ENCODE measurements at regions not wholly inside any gene's neighbourhood (a gene's known extent, or its start where the extent isn't known, plus 50 kb on each side); places are given as distances from the start of the nearest gene placed in this dataset.
"Not testable (repeated sequence)": the region's sequence is repeated elsewhere in the genome, so short reads cannot be mapped to it uniquely, and the experiment has no call there.

DNA sequence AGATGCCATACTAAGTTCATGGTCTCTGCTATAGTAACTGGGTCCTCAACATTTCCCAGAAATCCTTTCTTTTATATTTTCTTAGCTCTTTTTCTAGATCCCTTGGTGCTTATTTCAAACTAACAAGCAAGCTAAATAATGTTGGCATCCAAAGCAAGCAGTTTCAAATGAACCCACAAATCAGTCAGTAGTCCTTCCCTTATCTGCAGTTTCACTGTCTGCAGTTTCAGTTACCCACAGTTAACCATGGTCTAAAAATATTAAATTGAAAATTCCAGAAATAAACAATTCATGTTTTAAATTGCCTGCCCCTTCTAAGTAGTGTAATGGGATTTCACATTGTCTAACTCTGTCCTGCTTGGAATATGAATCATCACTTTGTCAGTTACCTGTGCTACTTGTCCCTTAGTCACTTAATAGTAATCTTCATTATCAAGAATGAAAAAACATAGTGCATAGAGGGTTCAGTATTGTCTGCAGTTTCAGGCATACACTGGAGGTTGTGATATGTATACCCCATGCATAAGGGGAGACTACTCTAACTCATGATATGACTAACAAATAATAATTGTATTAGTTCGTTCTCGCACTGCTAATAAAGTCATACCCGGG is 633.7 kb downstream of the MECOM start:
- DNase-seq, result no peak

DNA sequence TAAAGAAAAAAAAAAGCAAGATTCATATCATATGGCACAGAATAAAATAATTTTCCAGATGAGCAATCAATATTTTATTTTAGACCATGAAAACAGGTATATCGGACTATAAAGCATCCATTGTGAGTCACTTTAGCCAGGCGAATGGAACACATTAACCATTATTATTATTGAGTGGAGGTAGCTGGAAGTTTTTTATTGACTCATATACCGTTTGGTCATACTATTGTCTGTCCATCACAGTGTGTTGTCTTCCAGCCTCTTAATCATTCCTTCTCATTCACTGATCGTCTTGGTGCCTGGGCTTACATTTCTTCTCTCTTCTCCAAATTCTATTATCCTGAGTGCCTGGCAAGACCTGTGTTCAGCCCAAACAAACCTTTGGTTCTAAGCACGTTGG is 634.8 kb downstream of the MECOM start:
- no peak for DNase-seq

DNA sequence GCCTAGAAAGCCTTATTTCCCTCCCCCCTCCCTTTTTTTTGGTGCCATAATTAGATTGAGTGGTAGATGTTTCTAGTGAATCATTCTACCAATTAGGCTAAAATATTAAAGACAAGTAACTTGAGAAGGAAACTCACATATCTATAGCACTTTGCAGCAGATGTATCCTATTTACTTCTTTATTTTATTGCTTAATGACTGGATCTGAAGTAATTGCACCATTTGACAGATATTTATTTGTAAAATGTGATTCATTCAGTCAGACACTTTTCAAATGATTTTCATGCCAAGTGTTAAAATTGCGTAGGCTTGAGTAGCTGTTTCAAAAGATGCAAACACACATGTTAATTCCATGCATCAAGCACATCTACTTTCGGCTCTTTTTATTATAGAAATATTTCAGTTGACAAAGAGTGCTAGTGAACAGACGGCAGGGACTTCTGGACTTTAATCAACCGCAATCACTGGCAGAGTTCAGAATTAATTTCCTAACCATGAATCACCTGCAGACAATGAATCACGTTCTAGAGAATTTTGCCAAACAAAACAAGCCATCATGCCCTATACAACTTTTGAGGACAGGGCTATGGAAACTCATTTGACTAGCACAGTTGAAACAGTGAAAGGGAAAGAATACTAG is 636.8 kb downstream of the MECOM start:
- DNase-seq, result no peak

DNA sequence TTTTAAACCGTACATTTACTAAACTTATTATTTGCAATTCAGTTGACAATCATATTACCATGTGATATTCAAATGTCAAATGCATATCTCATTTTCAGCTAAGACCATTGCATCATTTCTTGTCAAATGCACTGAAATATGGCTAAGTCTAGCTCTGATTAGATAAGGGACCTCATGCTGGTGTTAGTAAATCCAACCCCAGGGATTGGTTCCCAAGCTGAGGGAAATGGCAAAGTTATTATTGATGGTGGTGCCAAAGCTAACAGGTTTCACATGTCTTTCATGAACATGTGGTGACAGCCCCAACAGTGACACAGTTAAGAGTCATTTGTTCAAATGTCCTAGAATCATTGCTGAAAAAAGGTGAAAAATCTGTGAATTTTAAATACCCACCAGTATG is 641.1 kb downstream of the MECOM start:
- no peak for DNase-seq

DNA sequence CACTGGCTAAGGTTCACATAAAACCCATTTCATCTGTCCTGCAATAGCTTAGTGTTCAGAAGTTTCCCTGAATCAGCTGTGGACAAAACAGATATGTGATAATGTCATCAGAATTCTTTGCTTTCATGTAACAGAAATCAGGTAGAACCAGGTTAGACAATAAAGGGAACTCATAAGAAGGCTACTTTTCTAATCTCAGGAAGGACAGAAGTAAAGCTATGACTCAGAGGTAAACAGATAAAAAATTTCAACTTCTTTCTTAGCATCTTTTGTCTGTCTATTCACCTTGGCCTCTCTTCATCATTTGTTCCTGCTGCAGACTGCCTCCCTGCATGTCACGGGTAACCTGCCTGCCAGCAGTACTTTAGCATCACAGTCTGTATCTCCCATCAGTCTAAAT is 643.1 kb downstream of the MECOM start:
- no peak for DNase-seq

DNA sequence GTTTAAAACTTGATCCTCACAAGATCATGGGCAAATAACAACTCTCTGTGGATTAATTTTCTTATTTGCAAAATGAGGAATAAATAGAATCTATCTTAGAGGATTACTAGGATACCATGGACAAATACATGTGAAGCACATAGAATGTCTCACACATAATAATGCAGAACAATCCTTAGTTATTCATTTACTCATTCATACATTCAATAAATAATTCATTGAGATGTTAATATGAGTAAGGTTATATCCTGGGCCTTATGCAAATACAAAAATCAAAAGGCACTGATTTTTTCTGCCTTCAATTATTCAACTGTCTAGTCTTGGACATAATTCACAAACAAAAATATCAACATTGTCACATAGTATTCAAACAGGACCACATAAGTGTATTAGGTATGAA is 654.1 kb downstream of the MECOM start:
- DNase-seq, result no peak

DNA sequence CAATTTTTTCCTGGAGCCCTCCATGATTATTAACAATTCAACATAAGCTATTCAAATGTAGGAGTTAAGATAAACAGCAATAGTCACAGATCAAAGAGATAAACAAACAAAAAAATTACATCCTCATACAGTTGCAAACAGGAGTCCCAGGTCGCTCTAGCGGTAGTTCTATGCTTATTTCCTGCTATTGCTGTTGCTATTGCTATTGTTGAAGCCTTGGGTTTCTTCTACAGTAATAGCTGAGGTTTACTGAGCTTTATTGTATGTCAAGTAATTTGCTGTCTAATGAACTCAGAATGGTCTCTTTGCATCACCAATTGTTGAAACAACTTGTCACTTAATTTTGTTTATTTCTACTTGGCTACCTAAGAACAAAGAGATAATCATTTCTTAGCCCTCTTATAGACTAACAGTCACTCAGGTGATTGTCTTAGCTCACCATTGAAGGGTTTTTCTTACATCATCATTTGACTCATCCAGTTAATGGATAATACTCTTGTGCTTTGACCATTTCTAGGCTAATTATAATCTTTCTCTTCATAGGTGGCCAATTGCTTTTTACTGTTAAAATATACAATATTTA is 654.6 kb downstream of the MECOM start:
- DNase-seq, result no peak

DNA sequence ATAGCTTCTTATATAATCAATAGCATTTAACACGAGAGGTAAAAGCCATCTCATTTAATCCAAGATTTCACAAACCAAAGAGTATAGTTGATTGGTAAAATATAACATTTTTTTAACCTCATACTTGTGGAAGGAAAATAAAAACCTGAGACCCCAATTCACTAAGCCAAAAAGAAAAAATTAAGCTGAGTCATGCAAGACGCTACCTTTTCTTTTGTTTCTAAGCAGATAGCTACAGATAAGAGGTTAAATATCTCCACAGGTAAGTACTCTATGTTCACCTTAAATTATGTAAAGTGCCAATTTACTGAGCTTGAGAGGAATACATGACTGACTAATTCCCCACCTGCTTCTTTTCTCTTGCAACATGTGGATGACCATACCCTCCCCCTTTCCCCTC is 656.4 kb downstream of the MECOM start:
- no peak for DNase-seq

DNA sequence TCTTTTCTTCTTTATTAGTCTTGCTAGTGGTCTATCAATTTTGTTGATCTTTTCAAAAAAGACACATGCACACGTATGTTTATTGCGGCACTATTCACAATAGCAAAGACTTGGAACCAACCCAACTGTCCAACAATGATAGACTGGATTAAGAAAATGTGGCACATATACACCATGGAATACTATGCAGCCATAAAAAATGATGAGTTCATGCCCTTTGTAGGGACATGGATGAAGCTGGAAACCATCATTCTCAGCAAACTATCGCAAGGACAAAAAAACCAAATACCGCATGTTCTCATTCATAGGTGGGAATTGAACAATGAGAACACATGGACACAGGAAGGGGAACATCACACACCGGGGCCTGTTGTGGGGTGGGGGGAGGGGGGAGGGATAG is 657.1 kb downstream of the MECOM start:
- DNase-seq, result not testable (repeated sequence)

DNA sequence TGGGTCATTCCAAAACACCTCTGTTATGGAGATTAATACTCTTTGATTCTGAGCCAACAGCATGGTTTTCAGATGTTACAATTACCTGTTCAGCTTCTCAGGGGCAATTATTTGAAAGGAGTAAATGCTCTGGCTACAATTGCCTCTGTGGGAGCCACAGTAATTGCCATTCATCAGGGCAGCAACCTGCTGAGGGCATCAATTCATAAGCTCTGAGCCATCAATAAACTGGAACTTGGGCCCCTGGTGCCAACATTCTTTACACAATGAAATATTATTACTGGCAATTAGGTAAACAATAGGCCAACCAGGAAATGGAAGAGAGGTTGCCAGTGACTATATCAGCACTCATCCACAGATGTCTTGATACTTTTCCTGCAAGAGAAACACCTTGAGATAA is 660.8 kb downstream of the MECOM start:
- DNase-seq, result peak; percentile 50

DNA sequence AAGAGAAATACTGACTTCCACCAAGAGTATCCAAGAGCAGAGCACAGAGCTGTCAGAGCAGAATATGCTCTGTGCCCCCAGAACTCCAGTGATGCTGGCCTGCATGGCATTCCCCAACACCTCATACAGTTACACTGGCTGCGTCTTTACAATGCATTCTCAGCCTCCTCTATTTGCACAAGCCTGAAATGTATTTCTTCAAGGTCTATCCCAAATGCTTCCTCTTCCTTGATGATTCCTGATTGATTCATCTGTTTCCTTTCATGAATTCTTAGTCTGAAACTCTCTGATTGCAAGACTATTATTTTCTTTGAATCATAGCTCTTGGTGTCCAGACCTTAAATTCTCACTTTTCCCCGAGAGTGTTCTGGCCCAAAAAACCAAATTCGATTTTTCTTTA is 664.7 kb downstream of the MECOM start:
- DNase-seq, result no peak

DNA sequence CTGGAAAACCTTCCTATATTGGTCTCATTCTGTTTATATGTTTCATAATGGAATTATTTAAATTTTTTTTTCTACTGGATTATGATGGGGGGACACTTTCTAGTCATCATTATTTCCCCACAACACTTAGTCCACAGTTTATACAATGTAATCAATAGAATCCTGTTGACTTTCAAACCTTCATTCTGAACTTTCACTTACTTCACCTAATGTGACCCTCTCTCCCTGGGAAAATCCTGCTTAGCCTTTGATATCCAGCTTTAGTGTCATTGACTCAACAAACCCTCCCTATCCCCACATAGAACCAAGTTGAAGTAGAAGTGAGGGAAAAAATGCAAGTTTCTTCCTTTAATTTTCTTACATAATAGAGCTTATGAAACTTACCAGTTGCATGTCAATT is 666.0 kb downstream of the MECOM start:
- DNase-seq, result no peak

DNA sequence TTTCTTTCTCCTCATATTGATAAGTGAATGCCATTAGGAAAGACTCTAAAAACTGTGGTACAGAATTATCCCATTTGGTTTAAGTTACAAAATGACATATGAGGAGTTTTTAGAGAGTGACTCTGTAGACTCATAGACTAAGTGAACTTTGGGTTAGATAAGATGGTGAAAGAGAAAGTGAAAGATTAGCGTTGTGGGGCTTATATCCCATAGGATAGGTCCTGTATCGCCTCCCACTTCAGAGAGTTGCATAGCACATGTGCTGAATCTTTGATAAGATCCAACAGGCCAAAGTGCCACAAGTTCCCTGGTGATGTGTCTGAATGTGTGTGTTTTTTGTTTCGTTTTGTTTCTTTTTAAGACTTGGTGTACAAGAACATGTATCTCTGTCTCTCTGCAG is 666.9 kb downstream of the MECOM start:
- no peak for DNase-seq

DNA sequence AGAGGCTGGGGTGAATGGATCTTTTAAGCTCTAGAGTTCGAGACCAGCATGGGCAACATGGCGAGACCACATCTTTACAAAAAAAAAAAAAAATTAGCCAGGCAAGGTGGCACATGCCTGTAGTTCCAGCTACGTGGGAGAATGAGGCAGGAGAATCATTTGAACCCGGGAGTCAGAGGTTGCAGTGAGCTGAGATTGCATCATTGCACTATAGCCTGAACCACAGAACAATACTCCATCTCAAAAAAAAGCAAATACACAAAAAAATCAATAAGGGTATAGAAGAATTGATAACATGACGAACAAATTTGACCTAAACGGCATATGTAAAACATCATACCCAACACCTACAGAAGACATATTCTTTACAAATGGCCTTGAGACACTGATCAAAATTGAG is 668.4 kb downstream of the MECOM start:
- DNase-seq, result no peak

DNA sequence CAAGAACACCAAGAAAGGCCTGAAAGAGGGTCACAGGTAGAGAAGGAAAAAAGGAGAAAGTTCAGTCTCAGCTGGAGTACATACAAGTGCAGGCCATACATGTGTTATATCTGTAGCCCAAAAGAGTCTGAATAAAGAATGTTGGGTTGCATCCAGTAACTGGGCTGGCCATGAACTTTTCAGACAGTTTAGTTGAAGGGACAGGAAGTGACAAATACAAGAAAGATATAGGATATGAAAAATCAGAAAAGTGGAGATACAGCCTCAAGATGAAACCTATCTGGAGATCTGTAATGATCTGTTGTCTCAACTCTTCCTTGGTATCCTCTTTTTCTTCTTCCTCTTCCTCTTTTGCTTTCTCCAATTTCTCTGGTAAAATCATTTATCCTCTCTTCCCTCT is 671.7 kb downstream of the MECOM start:
- DNase-seq, result no peak

DNA sequence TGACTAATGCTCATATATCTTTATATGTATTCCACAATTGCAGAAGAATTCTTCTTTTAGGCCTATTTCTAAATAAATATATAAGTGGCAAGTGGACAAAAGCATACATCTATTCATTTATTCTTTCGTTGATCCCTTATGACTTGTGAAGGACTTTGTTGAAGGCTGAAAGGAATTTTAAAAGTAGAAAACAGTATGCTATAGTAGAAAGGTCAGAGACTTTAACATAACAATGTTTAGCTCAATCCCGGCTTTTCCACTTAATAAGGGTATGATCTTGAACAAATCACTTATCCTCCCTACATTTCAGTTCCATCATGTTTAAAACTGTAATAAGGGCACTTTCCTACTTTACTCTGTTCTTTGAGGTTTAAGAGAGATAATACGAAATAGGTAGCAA is 672.9 kb downstream of the MECOM start:
- no peak for DNase-seq

DNA sequence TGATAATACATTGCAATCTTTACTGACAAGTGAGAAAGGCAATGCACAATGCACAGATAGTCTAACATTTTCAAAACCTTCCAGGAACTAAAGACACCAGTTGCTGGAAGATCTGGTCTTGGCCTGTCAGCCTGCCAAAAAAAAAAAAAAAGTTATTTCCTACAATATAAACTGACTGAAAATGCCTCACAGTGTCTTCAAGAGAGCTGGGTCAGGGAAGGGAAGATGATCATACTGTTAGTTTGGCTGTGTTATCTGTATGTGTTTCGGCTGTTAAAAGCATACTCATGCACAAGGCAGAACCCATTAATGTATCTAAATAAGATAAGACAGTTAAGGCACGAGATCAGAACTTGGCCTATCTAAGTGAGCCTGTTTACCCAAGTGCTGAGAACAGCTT is 673.4 kb downstream of the MECOM start:
- no peak for DNase-seq

DNA sequence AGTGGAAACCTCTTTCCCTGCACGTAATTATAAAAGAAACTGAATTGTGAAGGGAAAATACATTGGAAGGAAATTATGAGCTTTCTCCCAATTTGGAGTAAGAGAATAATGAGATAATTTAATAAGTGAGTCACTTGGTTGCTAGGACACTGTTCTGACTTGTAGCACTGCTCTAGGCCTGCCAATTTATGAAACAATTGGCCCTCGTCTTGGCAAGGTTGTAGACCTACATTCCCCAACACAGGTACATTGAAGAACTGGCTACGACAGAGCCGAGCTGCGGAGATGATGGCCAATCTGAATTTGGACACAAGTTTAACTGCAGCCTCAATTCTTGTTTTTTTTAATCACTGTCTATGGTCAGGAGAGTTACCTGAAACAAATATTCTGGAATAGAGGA is 674.1 kb downstream of the MECOM start:
- no peak for DNase-seq

DNA sequence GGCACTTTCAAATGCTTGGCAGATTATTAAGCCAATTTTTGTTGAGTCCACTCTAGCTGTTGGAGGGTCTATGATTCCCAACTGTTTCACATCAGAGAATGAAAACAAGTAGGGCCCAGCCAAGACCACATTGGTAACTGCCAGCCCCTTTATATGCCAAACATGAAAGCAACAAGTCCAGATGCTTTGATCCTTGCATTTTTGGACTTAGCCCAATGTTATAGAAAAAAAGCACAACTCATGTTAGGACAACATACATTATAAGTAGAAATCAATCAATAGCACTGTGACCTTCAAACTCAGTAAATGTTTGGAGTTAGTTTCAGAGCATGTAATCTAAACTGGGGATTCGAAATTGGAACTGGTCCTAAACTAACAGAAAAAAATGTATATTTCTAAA is 674.7 kb downstream of the MECOM start:
- DNase-seq, result no peak

DNA sequence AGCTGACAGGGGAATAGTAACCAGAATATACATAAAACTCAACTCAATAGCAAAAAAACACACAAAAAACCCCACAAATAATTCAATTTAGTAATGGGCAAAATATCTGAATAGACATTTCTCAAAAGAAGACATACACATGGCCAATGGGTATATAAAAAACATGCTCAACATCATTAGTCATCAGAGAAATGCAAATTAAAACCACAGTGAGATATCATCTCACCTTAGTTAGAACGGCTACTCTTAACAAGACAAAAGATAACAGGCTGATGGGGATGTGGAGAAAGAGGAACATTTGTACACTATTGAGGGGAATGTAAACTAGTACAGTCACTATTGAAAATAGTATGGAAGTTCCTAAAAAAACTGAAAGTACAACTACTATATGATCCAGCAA is 678.6 kb downstream of the MECOM start:
- no peak for DNase-seq

DNA sequence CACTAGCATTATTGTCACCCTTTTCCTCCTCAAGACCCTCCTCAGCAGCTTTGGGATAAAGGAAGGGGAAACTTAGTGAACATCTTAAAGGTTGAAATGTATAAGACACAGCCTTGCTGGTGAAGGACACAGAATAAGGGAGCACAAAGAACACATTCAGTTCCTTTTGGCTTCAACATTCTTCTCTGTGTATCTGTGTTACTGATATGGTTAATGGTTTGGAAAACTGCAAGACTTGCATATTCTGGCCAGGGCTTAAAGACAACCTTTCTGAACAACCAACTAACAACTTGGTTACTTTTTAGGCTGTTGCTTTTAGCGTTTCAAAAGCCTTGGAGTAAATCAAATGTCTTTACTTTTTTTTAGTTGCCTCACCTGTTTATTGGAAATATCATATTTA is 680.5 kb downstream of the MECOM start:
- no peak for DNase-seq

DNA sequence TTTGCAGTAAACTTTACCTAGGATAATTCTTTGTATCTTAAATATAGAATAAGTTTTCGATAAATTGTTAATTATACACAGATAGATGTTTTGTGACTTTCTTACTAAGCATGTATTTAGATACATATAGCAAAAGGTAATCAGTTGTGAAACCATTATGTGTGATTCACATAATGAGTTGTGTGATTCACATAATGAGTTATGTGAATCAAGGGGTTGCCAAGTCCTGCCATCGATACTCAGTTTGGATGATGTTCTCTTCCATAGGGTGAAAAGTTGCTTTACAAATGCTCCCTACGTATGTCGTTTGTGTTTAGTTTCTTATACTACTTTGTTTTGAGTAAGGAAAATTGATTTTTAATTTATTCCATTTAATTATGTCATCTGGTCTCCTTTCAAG is 682.1 kb downstream of the MECOM start:
- DNase-seq, result no peak

DNA sequence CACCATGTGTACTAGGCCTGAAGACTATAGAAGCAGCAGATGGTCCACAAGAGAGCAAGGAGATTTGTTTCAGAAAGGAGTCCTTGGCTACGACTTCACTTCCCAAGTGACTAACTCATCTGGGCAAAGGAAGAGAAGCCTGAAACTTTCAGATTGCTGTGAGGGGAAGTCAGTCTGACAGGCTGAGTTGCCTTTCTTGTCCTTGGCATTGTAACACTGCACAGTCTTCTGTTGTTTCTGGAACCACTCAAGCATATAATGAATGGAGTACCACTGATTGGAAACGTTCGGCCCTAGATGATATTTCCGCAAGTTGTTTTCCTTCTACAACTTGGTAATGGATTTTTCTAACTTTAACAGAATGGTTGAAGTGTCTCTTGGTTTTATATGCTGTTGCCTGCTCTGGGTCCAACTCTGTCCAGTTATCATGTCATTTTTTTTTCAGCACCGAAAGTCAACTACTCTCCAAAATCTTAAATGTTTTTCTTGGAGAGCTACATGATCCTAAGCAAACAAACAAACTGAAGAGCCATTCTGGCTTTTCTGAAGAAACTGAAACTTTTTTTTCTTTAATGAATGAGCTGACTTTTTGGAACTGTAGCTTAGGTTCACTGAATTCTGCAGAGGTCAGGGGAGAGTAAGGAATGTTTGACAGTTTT is 685.7 kb downstream of the MECOM start:
- DNase-seq, result peak; percentile 52

DNA sequence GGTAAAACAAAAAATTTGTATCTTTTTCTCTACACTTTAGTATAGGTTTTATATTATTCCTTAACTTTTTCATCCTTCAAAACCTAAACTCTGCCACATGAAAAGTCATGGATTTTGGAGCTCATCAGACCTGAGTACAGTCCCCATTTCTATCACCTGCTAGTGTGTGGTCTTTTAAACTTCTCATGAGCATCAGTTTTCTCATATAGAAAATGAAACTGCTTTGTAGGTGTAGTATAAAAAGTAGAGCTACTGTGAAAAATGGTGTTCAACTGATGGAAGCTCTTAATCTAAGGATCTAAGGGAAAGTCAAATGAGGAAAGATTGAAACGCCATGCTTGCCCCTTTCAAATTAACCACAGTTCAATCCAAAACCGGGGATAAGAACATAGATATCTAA is 686.5 kb downstream of the MECOM start:
- DNase-seq, result no peak
